HUES48 (cell line): ENCODE measurements at regions not wholly inside any gene's neighbourhood (a gene's known extent, or its start where the extent isn't known, plus 50 kb on each side); places are given as distances from the start of the nearest gene placed in this dataset.
"Not testable (repeated sequence)": the region's sequence is repeated elsewhere in the genome, so short reads cannot be mapped to it uniquely, and the experiment has no call there.

Source experiments
- H3K27ac ChIP-seq: one replicate; pipeline ENCODE4 v1.7.0; 2013; ENCODE audit warnings: low read depth, low read length, inconsistent platforms
- H3K27me3 ChIP-seq: 2 replicates; pipeline ENCODE4 v1.6.1; 2013; ENCODE audit warnings: mild to moderate bottlenecking, low read length; ENCODE audit not compliant: control insufficient read depth, insufficient read depth
- H3K36me3 ChIP-seq: 2 replicates; pipeline ENCODE4 v1.6.1; 2013; ENCODE audit warnings: low read length; ENCODE audit not compliant: control insufficient read depth, insufficient read depth
- H3K4me1 ChIP-seq: 2 replicates; pipeline ENCODE4 v1.6.1; 2013; ENCODE audit warnings: mild to moderate bottlenecking, low read length; ENCODE audit not compliant: control insufficient read depth, insufficient read depth
- H3K4me3 ChIP-seq: 2 replicates; pipeline ENCODE4 v1.5.1; 2013; ENCODE audit warnings: mild to moderate bottlenecking, low read depth, low read length
- H3K9ac ChIP-seq: 2 replicates; pipeline ENCODE4 v1.6.1; 2013; ENCODE audit warnings: mild to moderate bottlenecking, low read depth, low read length, moderate library complexity
- H3K9me3 ChIP-seq: 2 replicates; pipeline ENCODE4 v1.6.1; 2013; ENCODE audit warnings: low read length; ENCODE audit not compliant: control insufficient read depth, insufficient read depth

DNA sequence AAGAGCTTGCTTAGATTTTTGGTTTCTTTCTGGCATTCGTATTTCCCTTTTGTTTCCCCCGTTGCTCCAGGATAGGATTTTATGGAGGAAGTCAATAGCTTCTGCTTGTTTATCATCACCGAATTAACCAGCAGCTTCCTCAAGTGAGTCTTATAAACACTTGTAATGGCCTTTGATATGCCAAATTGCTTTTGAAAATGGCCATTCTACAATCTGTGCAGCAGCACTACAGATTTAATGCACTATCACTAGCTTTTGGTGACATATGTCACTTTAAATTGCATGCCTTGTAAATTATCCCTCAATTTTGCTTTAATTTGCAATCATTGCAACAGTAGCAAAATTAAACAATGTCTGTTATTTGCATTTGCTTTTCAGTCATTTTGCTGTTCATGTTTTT lies 774.7 kb downstream of the METTL4 start:
- no peaks in the 10 kb centered on the region for H3K36me3 ChIP-seq
- H3K4me3 ChIP-seq, result no peak overlapping the region
- H3K4me1 ChIP-seq, result no peaks in the 10 kb centered on the region
- no peaks in the 10 kb centered on the region for H3K27me3 ChIP-seq
- H3K27ac ChIP-seq, result no peak overlapping the region
- peaks cover 4% of the 10 kb centered on the region; the same call in 1 of the 2 replicates for H3K9me3 ChIP-seq
- H3K9ac ChIP-seq, result no peak overlapping the region

- H3K4me3 ChIP-seq, result no peak overlapping the region
- no peak overlapping the region for H3K9ac ChIP-seq
- H3K36me3 ChIP-seq, result no peaks in the 10 kb centered on the region
- no peak overlapping the region for H3K27ac ChIP-seq
- no peaks in the 10 kb centered on the region for H3K4me1 ChIP-seq
- H3K27me3 ChIP-seq, result no peaks in the 10 kb centered on the region
- H3K9me3 ChIP-seq, result peaks cover 4% of the 10 kb centered on the region; the same call in 1 of the 2 replicates
Measured at GRCh38 chr18:1797235-1797634, 774.1 kb downstream of the METTL4 start.

DNA sequence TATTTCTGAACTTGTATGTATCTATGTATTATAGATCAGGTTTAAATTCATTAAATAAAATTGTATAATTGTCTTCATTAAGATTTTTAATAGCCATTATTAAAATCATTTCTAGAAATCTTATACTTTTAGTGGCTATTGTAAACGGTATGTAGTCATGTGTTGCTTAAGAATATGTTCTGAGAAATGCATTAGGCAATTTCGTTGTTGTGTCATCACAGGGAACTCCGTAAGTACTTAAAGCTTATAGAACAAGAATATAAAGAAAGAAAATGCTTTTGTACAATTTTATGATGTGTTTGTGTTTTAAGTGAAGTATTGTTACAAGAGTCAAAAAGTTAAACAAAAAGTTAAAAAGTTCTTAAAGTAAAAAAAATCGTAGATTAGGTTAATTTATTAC lies 765.8 kb downstream of the METTL4 start:
- no peaks in the 10 kb centered on the region for H3K4me1 ChIP-seq
- no peak overlapping the region for H3K9ac ChIP-seq
- no peak overlapping the region for H3K27ac ChIP-seq
- H3K27me3 ChIP-seq, result no peaks in the 10 kb centered on the region
- no peaks in the 10 kb centered on the region for H3K36me3 ChIP-seq
- no peak overlapping the region for H3K4me3 ChIP-seq
- H3K9me3 ChIP-seq, result no peaks in the 10 kb centered on the region

- Histone ChIP-seq H3K4me1 (no peaks in the 10 kb centered on the region), H3K27me3 (no peaks in the 10 kb centered on the region), H3K4me3 (no peak overlapping the region), H3K36me3 (no peaks in the 10 kb centered on the region), H3K9ac (no peak overlapping the region), H3K27ac (no peak overlapping the region), H3K9me3 (no peaks in the 10 kb centered on the region)
Measured at GRCh38 chr18:1806884-1807615, 764.3 kb downstream of the METTL4 start.

DNA sequence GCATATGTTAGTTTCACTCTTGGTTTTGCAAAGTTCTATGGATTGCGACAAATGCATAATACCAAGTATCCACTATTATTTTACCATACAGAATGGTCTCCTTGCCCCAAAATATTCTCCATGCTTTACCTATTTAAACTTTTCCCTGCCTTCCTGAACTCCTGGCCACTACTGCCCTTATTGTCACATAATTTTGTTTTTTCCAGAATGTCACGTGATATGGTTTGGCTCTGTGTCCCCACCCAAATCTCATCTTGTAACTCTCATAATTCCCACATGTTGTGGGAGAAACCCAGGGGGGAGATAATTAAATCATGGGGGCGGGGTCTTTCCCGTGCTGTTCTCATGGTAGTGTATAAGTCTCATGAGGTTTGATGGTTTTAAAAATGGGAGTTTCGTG lies 760.0 kb downstream of the METTL4 start:
- H3K9me3 ChIP-seq, result no peaks in the 10 kb centered on the region
- H3K27me3 ChIP-seq, result no peaks in the 10 kb centered on the region
- H3K9ac ChIP-seq, result no peak overlapping the region
- no peaks in the 10 kb centered on the region for H3K4me1 ChIP-seq
- H3K27ac ChIP-seq, result no peak overlapping the region
- H3K4me3 ChIP-seq, result no peak overlapping the region
- no peaks in the 10 kb centered on the region for H3K36me3 ChIP-seq

- Histone ChIP-seq H3K27me3 (no peaks in the 10 kb centered on the region), H3K4me3 (no peak overlapping the region), H3K27ac (no peak overlapping the region), H3K9ac (no peak overlapping the region), H3K36me3 (no peaks in the 10 kb centered on the region), H3K4me1 (no peaks in the 10 kb centered on the region), H3K9me3 (no peaks in the 10 kb centered on the region)
Measured at GRCh38 chr18:1825296-1825695, 746.0 kb downstream of the METTL4 start.

DNA sequence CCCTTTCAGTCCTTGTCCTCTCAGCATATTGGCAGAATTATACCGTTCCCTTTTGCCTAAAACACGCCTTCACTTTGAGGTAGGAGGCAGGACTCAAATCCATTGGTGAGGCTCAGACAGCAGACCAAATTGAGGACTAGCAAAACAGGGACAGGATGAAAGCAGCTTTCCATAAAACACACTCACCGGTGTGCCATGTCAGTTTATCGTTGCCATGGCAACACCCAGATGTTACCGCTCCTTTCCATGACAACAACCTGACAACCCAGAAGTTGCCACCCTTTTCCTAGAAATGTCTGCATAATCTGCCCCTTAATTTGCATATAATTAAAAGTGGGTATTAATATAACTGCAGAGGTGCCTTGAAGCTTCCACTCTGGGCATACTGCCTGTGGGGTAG lies 730.4 kb downstream of the METTL4 start:
- H3K9ac ChIP-seq, result no peak overlapping the region
- H3K9me3 ChIP-seq, result no peaks in the 10 kb centered on the region; the same call in 1 of the 2 replicates
- no peaks in the 10 kb centered on the region for H3K36me3 ChIP-seq
- no peak overlapping the region for H3K4me3 ChIP-seq
- H3K27me3 ChIP-seq, result no peaks in the 10 kb centered on the region
- no peaks in the 10 kb centered on the region for H3K4me1 ChIP-seq
- H3K27ac ChIP-seq, result no peak overlapping the region

DNA sequence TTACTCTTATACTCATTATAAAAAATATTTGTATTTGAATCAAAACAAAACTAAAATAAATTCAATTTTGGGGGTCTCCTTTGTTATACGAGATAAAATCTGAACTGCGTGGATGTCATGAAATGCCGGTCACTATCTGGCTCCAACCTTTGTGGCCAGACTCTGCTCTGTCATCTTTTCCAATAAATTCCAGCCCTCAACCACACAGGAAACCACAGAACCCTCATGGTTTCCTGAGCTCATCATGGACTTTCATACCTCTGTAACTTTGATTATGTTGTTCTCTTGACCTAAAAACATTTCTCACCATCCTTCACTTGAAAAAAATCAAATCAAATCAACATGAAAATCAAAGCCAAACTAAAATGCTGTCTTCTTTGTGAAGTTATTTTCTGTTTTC lies 724.7 kb downstream of the METTL4 start:
- H3K4me1 ChIP-seq, result no peaks in the 10 kb centered on the region
- no peaks in the 10 kb centered on the region for H3K36me3 ChIP-seq
- H3K9me3 ChIP-seq, result no peaks in the 10 kb centered on the region; the same call in 1 of the 2 replicates
- no peak overlapping the region for H3K4me3 ChIP-seq
- no peak overlapping the region for H3K27ac ChIP-seq
- no peaks in the 10 kb centered on the region for H3K27me3 ChIP-seq
- H3K9ac ChIP-seq, result no peak overlapping the region

DNA sequence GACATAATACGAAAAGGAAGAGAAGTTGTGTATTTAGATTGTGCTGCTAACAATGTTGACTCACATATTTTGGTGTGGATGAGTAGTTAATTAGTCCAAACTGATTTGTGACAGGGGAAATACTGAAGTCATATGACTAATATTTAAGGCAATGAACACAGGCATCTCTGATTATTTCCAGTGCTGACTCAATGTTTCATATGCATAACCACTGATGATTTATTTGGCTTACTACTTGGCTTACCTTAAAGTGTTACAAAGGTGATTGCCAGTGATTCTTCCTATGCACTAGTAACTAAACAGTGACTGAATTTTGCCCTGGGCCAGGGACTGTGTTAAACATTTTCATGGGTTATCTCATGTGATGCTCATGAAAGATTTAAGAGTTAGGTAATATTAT lies 722.6 kb downstream of the METTL4 start:
- Histone ChIP-seq H3K27ac (no peak overlapping the region), H3K4me1 (no peaks in the 10 kb centered on the region), H3K27me3 (no peaks in the 10 kb centered on the region), H3K4me3 (no peak overlapping the region), H3K9ac (no peak overlapping the region), H3K36me3 (no peaks in the 10 kb centered on the region), H3K9me3 (no peaks in the 10 kb centered on the region; the same call in 1 of the 2 replicates)

DNA sequence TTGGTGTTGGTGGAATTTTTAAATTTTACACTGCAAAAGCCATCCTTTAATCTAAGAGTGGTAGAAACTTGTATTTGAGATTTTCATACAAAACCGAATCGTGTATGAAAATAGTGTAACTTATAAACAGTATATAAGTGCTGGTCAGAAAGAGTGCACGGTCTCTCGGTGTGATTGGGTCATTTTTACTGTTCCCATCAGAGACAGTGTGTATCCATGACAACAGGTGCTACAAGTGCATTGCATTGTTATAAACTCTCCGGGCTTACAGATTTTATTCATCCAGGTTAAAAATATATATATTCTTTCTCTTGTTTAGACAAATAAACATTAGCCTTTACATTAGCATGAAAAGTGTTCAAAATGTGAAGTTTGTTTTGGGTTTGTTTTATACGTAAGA lies 721.9 kb downstream of the METTL4 start:
- no peaks in the 10 kb centered on the region for H3K27me3 ChIP-seq
- H3K36me3 ChIP-seq, result no peaks in the 10 kb centered on the region

GRCh38 chr18:1857281-1857680 lies 714.0 kb downstream of the METTL4 start:
- H3K9ac ChIP-seq, H3K36me3 ChIP-seq, H3K9me3 ChIP-seq, H3K27ac ChIP-seq, H3K4me1 ChIP-seq, H3K4me3 ChIP-seq, H3K27me3 ChIP-seq: not testable (repeated sequence)

More for the DNA sequence above, 721.9 kb downstream of the METTL4 start:
- Histone ChIP-seq H3K9me3 (no peaks in the 10 kb centered on the region), H3K4me3 (no peak overlapping the region), H3K4me1 (no peaks in the 10 kb centered on the region), H3K27ac (no peak overlapping the region), H3K9ac (no peak overlapping the region)
